Transverse colon (tissue), 4 donors: ENCODE measurements at regions not wholly inside any gene's neighbourhood (a gene's known extent, or its start where the extent isn't known, plus 50 kb on each side); places are given as distances from the start of the nearest gene placed in this dataset.

Experiments
- DNase-seq: peaks from one replicate; pipeline ENCODE4 v3.0.0-alpha.2; 2019
- H3K27ac ChIP-seq, 4 donors: fragments of 200-600 bp; sonication (generic); 2 replicates each; pipeline ENCODE4 v1.5.1; 2016 to 2018; ENCODE audit warnings: inconsistent platforms in 4 of 4
- H3K27me3 ChIP-seq: fragments of 200-600 bp; sonication (generic); 2 replicates; pipeline ENCODE4 v1.5.1; 2017; ENCODE audit warnings: inconsistent platforms
- H3K36me3 ChIP-seq, 4 donors: fragments of 200-600 bp; sonication (generic); 2 replicates each; pipeline ENCODE4 v1.5.1; 2017 to 2019; ENCODE audit warnings: inconsistent platforms in 4 of 4
- H3K4me1 ChIP-seq, 4 donors: fragments of 200-600 bp; sonication (generic); 2 replicates each; pipeline ENCODE4 v1.5.1; 2017 to 2020; ENCODE audit warnings: inconsistent platforms in 4 of 4
- H3K4me3 ChIP-seq, 4 donors: fragments of 200-600 bp; sonication (generic); 1 replicate in 1 of 4; 2 replicates in 3 of 4; pipeline versions ENCODE4 v1.5.1 to v1.6.1; 2017 to 2019; ENCODE audit warnings: inconsistent platforms in 4 of 4
- H3K9me3 ChIP-seq, 2 donors: fragments of 200-600 bp; sonication (generic); 2 replicates each; pipeline ENCODE4 v1.5.1; 2017 to 2019; ENCODE audit warnings: inconsistent platforms in 2 of 2
- EP300 ChIP-seq: sonication (generic); formaldehyde crosslinking; IDR thresholded peaks from one replicate; pipeline ENCODE4 v1.6.1; 2017; ENCODE audit warnings: antibody characterized with exemption, low read depth
- POLR2A ChIP-seq: fragments of 450-650 bp; IDR thresholded peaks from one replicate; pipeline ENCODE4 v1.6.1; 2016; ENCODE audit warnings: antibody characterized with exemption, mild to moderate bottlenecking, moderate library complexity
- POLR2AphosphoS5 ChIP-seq, 3 donors: sonication (generic); formaldehyde crosslinking; IDR thresholded peaks; one replicate each; pipeline ENCODE4 v1.6.1; 2016; ENCODE audit warnings: antibody characterized with exemption in 3 of 3
- WGBS, 2 donors: methylation state at CpG; one replicate each; pipeline ENCODE4 v1.1.5; 2018; ENCODE audit warnings: low coverage in 1 of 2; 5-methylcytosine and 5-hydroxymethylcytosine counted together
- in situ Hi-C, 4 donors: fragments of 200-750 bp; cut with MboI; loops; one replicate each; pipeline versions ENCODE4 v1.15.0 to v1.15.1; 2017; ENCODE audit warnings: low sequenced_read_pairs in 3 of 4, low pct_ligation_motif_present in 1 of 4, low pct_unique_long_range_greater_than_20kb in 1 of 4
- intact Hi-C: fragments of 100-400 bp; cut with DNase I; formaldehyde crosslinking; loops from one replicate; pipeline ENCODE4 v1.15.1; 2023; ENCODE audit warnings: low total_unique reads
- TF ChIP-seq, protein P1 (sequence below), 5 experiments: fragments of 200-600 bp in 3 of 5; fragments of 450-650 bp in 2 of 5; sonication (generic) in 3 of 5; IDR thresholded peaks; 1 replicate in 2 of 5; 2 replicates in 3 of 5; pipeline ENCODE4 v1.5.1; 2016 to 2017; ENCODE audit warnings: antibody characterized with exemption in 5 of 5, inconsistent platforms in 3 of 5, mild to moderate bottlenecking in 2 of 5, moderate library complexity in 1 of 5

DNA sequence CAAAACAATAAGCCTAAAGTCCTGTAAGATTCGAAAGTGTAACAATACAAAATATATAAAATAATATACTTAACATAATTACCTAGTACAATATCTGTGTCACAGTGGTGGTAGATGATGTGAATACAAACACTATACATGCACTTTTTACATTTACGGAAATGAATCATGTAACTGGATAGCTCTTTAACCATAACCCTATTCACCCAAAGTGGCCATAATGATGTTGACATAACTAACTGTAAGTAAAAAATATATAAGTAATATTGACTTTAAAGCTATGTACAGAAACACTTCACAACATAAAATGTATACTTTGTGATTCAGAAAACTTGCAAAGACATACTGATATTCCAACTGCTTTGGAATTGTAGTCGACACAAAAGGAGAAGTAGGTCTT is 616.9 kb upstream of the SLC8A1 start:
- Histone ChIP-seq H3K4me1 (no peaks in the 10 kb centered on the region), H3K9me3 (no peaks in the 10 kb centered on the region), H3K4me3 (no peak overlapping the region), H3K36me3 (no peaks in the 10 kb centered on the region), H3K27me3 (no peaks in the 10 kb centered on the region), H3K27ac (no peak overlapping the region)
- WGBS, 2 donors, result 69 to 76% methylated on average over 3 of the region's 3 CpGs
- in situ Hi-C loops, result no loop called here
- intact Hi-C loops, result no loop called here
- DNase-seq, result no peak
- TF ChIP-seq POLR2A (no peak), POLR2AphosphoS5 (IDR thresholded peaks at IDR 0.05) (no peak), EP300 (no peak)
- TF ChIP-seq, protein P1, sequence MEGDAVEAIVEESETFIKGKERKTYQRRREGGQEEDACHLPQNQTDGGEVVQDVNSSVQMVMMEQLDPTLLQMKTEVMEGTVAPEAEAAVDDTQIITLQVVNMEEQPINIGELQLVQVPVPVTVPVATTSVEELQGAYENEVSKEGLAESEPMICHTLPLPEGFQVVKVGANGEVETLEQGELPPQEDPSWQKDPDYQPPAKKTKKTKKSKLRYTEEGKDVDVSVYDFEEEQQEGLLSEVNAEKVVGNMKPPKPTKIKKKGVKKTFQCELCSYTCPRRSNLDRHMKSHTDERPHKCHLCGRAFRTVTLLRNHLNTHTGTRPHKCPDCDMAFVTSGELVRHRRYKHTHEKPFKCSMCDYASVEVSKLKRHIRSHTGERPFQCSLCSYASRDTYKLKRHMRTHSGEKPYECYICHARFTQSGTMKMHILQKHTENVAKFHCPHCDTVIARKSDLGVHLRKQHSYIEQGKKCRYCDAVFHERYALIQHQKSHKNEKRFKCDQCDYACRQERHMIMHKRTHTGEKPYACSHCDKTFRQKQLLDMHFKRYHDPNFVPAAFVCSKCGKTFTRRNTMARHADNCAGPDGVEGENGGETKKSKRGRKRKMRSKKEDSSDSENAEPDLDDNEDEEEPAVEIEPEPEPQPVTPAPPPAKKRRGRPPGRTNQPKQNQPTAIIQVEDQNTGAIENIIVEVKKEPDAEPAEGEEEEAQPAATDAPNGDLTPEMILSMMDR (IDR thresholded peaks at IDR 0.05), result no peak

DNA sequence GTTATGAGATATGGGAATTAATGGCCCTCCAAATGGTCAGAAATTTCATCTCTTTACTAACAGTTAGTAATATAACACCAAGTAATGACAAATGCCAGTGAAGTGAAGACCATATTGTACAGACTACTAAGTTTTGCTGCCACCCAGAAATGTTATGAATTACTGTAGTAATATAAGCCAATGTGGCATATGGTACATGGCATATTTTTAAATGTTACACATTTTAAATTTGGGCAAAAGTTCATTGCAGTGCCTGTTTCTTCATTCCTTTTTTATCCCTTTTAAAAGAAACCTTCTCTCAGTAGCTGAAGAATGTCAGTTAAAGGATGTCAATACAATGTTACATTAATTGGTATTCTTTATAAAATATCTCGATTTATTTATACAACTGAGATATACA is 626.5 kb upstream of the SLC8A1 start:
- H3K9me3 ChIP-seq, result no peaks in the 10 kb centered on the region
- 86% methylated on average over 1 of the region's 1 CpG for WGBS, 2 donors
- TF ChIP-seq EP300 (no peak), POLR2A (no peak), POLR2AphosphoS5 (IDR thresholded peaks at IDR 0.05) (no peak)
- TF ChIP-seq, protein P1 (IDR thresholded peaks at IDR 0.05), result no peak
- in situ Hi-C loops (no loop called here), intact Hi-C loops (no loop called here)
- H3K36me3 ChIP-seq, result no peaks in the 10 kb centered on the region
- no peaks in the 10 kb centered on the region for H3K27me3 ChIP-seq
- DNase-seq, result no peak
- no peaks in the 10 kb centered on the region for H3K4me1 ChIP-seq
- H3K4me3 ChIP-seq, result no peak overlapping the region
- H3K27ac ChIP-seq, result no peak overlapping the region

DNA sequence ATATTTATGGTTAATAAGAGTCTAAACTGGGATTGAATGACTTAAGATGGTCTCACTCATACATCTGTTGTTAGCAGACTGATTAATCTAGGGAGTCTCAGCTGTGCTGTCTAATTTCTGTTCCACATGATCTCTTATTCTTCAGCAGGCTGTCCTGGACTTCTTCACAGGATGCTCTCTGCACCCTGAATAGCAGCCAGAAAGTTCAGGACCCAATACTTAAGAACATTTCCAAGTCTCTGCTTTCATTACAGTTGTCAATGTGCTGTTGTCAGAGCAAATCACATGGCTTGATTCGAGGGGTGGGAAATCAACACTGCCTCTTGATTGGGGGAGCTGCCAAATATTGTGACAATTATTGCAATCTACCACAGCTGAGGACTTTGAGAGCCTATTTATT is 627.1 kb upstream of the SLC8A1 start:
- no peak for DNase-seq
- 29% methylated on average over 1 of the region's 1 CpG; no CpG with 5 or more reads in 1 of the 2 donors for WGBS, 2 donors
- Histone ChIP-seq H3K9me3 (no peaks in the 10 kb centered on the region), H3K27ac (no peak overlapping the region), H3K27me3 (no peaks in the 10 kb centered on the region), H3K4me1 (no peaks in the 10 kb centered on the region), H3K4me3 (no peak overlapping the region), H3K36me3 (no peaks in the 10 kb centered on the region)
- no peak for TF ChIP-seq POLR2AphosphoS5 (IDR thresholded peaks at IDR 0.05)
- TF ChIP-seq EP300, result no peak
- TF ChIP-seq, protein P1 (IDR thresholded peaks at IDR 0.05), result no peak
- no peak for TF ChIP-seq POLR2A
- in situ Hi-C loops (no loop called here), intact Hi-C loops (no loop called here)

DNA sequence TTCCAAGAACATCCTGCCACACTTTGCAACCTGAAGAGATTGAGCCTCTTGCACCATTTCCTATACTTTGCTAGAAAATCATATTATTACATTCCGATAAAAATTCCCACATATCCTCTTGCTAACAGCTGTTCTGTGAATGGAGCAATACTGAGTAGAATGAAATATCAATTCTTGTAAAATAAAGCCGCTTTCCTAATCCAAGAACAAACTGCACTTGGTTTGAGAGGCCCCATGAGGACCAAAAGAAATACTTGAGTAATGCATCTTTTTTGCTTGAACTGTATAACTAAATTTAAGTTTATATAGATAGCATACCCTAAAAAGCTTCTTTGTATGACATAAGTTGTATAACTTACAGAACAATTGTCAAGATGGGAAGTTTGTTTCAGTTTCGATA is 632.4 kb upstream of the SLC8A1 start:
- Histone ChIP-seq H3K27ac (no peak overlapping the region), H3K4me1 (no peaks in the 10 kb centered on the region), H3K36me3 (no peaks in the 10 kb centered on the region), H3K9me3 (no peaks in the 10 kb centered on the region), H3K27me3 (no peaks in the 10 kb centered on the region), H3K4me3 (no peak overlapping the region)
- WGBS, 2 donors, result 58 to 81% methylated on average over 3 of the region's 3 CpGs
- in situ Hi-C loops (no loop called here), intact Hi-C loops (no loop called here)
- TF ChIP-seq EP300 (no peak), POLR2A (no peak), POLR2AphosphoS5 (IDR thresholded peaks at IDR 0.05) (no peak)
- TF ChIP-seq, protein P1 (IDR thresholded peaks at IDR 0.05), result no peak
- DNase-seq, result no peak
